ENCODE measurements at regions not wholly inside any gene's neighbourhood (a gene's known extent, or its start where the extent isn't known, plus 50 kb on each side); places are given as distances from the start of the nearest gene placed in this dataset.

DNA sequence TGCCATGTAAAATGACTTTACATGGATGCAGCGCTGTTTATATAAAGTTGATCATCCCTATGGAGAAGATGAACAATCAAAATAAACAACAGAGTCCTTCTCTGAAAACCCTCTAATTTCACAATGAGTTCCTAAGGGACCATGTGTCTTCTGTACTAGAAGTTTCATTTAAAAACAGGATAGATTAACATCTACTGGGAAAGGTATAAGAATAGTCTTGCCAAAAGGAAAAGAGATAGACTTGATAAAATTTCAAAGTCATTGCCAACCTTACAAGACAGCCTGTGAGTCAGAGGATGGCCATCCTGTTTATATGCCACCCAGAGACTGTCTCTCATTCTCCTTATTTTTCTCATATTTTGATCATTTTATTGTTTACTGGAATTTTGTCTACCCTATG lies 367.1 kb upstream of the PDE4D start:
- no peaks in the 10 kb centered on the region for H3K27me3 ChIP-seq (ENCODE audit: control insufficient read depth in 1 of 2, insufficient read depth in 2 of 2, low read length in 2 of 2)
- H3K9me3 ChIP-seq (ENCODE audit: control insufficient read depth in 1 of 2, low read length in 2 of 2), result no peaks in the 10 kb centered on the region
- H3K4me1 ChIP-seq (ENCODE audit: control insufficient read depth in 1 of 2, insufficient read depth in 2 of 2, low read length in 2 of 2), result no peaks in the 10 kb centered on the region
- H3K4me3 ChIP-seq (ENCODE audit: low read depth in 1 of 2, low read length in 2 of 2), result no peak overlapping the region
- no peak overlapping the region for H3K27ac ChIP-seq (ENCODE audit: low read depth, low read length)
- H3K36me3 ChIP-seq (ENCODE audit: control insufficient read depth in 1 of 2, insufficient read depth in 2 of 2, low read length in 2 of 2), result no peaks in the 10 kb centered on the region
- no peak overlapping the region for H3K9ac ChIP-seq (ENCODE audit: low read depth in 1 of 2, low read length in 2 of 2)

DNA sequence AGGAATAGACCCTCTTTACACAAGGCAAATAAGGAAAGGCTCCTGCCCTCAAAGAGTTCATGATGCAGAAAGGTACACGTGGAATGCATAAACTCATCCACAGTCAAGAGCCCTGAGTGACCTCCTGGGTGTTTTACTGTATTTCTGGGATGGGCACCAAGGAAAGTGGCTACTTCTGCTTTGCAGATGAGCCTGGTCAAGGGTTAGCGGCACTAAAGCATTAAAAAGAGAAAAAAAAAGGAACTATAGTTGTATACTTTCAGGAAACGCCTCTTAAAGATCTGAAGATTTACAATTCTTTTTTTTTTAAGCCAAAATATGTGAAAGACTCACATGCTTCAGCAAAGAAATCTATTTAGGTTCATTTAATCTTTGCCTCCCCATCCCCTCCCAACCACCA lies 366.2 kb upstream of the PDE4D start:
- no peaks in the 10 kb centered on the region for H3K9me3 ChIP-seq (ENCODE audit: control insufficient read depth in 1 of 2, low read length in 2 of 2)
- no peak overlapping the region for H3K27ac ChIP-seq (ENCODE audit: low read depth, low read length)
- H3K4me1 ChIP-seq (ENCODE audit: control insufficient read depth in 1 of 2, insufficient read depth in 2 of 2, low read length in 2 of 2), result no peaks in the 10 kb centered on the region
- no peak overlapping the region for H3K4me3 ChIP-seq (ENCODE audit: low read depth in 1 of 2, low read length in 2 of 2)
- no peak overlapping the region for H3K9ac ChIP-seq (ENCODE audit: low read depth in 1 of 2, low read length in 2 of 2)
- H3K27me3 ChIP-seq (ENCODE audit: control insufficient read depth in 1 of 2, insufficient read depth in 2 of 2, low read length in 2 of 2), result no peaks in the 10 kb centered on the region
- H3K36me3 ChIP-seq (ENCODE audit: control insufficient read depth in 1 of 2, insufficient read depth in 2 of 2, low read length in 2 of 2), result no peaks in the 10 kb centered on the region

DNA sequence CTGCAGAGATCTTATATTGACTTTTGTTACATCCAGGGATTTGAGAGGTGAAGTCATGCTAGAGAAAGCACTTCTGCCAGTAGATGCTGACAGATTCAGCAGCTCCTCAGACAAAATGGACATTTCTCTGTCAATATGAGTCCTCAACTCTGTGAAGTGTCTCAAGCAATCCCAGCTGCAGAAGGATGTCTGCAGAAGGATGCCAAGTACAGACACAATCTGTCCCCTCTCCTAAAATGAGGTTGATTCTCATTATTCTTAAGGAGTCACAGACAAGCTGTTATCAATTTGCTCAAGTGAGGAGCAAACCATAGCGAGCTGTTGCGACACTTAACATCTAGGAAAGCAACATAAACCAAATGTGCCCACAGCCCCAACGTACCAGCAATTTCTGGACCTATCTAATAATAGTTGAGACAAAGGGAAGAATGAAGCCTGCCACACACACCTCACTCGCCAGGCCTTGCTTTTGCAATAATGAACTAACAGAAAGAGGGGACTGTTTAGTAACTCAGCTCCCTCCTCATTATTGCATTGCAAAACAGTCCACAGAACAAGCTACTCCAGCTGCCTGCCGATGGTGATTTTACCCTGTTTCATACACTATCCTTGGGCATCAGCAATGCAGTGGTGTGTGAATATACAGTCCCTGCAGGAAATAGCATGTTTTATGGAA lies 364.2 kb upstream of the PDE4D start:
- H3K27ac ChIP-seq (ENCODE audit: low read depth, low read length), result no peak overlapping the region

DNA sequence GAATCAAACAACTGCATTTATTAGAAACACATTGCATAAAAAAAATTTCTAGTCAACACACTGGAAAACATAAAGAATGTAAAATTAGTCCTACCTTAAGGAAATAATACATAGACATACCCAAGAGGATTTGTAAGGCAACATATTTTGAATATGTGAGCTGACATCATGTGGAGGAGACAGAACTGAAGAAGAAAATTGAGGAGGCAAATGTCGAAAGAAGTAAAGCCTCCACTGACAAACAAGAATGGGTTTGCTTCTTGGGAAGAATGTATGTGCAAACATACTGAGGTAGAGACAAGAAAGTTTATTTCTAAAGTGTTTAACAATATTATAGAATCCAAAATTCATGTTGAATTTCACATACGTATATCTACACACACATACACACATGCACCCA lies 363.0 kb upstream of the PDE4D start:
- Histone ChIP-seq H3K9me3 (ENCODE audit: control insufficient read depth in 1 of 2, low read length in 2 of 2) (no peaks in the 10 kb centered on the region), H3K4me3 (ENCODE audit: low read depth in 1 of 2, low read length in 2 of 2) (no peak overlapping the region), H3K9ac (ENCODE audit: low read depth in 1 of 2, low read length in 2 of 2) (no peak overlapping the region), H3K36me3 (ENCODE audit: control insufficient read depth in 1 of 2, insufficient read depth in 2 of 2, low read length in 2 of 2) (no peaks in the 10 kb centered on the region), H3K4me1 (ENCODE audit: control insufficient read depth in 1 of 2, insufficient read depth in 2 of 2, low read length in 2 of 2) (no peaks in the 10 kb centered on the region), H3K27ac (ENCODE audit: low read depth, low read length) (no peak overlapping the region), H3K27me3 (ENCODE audit: control insufficient read depth in 1 of 2, insufficient read depth in 2 of 2, low read length in 2 of 2) (no peaks in the 10 kb centered on the region)

More for the DNA sequence above, 364.2 kb upstream of the PDE4D start:
- Histone ChIP-seq H3K4me1 (ENCODE audit: control insufficient read depth in 1 of 2, insufficient read depth in 2 of 2, low read length in 2 of 2) (no peaks in the 10 kb centered on the region), H3K9me3 (ENCODE audit: control insufficient read depth in 1 of 2, low read length in 2 of 2) (no peaks in the 10 kb centered on the region), H3K4me3 (ENCODE audit: low read depth in 1 of 2, low read length in 2 of 2) (no peak overlapping the region), H3K9ac (ENCODE audit: low read depth in 1 of 2, low read length in 2 of 2) (no peak overlapping the region), H3K36me3 (ENCODE audit: control insufficient read depth in 1 of 2, insufficient read depth in 2 of 2, low read length in 2 of 2) (no peaks in the 10 kb centered on the region), H3K27me3 (ENCODE audit: control insufficient read depth in 1 of 2, insufficient read depth in 2 of 2, low read length in 2 of 2) (no peaks in the 10 kb centered on the region)

DNA sequence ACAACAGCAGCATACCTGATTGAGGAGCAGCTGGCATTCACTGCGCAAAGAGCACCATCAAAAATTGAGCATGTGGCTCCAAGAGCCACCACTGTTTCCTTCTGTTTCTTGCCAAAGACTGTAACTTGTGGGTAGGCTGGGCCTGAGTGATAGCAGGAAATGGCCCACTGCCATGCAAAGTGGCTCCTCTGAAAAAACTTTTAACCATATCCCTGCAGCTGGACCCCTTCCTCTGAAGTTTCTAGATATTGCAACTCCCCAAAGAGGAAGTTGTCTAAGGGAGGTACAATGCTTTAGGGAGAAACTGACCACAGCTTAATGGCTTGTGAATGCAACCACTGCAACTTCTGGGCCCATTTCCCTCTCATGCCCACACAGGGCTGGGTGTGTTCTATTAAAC lies 355.4 kb upstream of the PDE4D start:
- Histone ChIP-seq H3K9ac (ENCODE audit: low read depth in 1 of 2, low read length in 2 of 2) (no peak overlapping the region), H3K27me3 (ENCODE audit: control insufficient read depth in 1 of 2, insufficient read depth in 2 of 2, low read length in 2 of 2) (no peaks in the 10 kb centered on the region), H3K27ac (ENCODE audit: low read depth, low read length) (no peak overlapping the region), H3K4me3 (ENCODE audit: low read depth in 1 of 2, low read length in 2 of 2) (no peak overlapping the region), H3K9me3 (ENCODE audit: control insufficient read depth in 1 of 2, low read length in 2 of 2) (no peaks in the 10 kb centered on the region), H3K4me1 (ENCODE audit: control insufficient read depth in 1 of 2, insufficient read depth in 2 of 2, low read length in 2 of 2) (no peaks in the 10 kb centered on the region), H3K36me3 (ENCODE audit: control insufficient read depth in 1 of 2, insufficient read depth in 2 of 2, low read length in 2 of 2) (no peaks in the 10 kb centered on the region)

DNA sequence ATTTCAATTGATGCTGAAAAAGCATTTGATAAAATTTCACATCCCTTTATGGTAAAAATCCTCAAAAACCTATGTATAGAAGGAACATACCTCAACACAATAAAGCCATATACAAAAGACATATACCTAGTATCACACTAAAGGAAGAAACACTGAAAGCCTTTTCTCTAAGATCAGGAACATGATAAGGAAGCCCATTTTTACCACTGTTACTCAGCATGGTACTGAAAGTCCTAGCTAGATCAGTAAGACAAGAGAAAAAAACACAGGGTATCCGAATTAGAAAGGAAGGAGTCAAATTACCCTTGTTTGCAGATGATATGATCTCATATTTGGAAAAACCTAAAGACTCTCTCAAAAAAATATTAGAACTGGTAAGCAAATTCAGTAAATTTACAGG lies 350.2 kb upstream of the PDE4D start:
- H3K4me3 ChIP-seq (ENCODE audit: low read depth in 1 of 2, low read length in 2 of 2), result no peak overlapping the region
- H3K36me3 ChIP-seq (ENCODE audit: control insufficient read depth in 1 of 2, insufficient read depth in 2 of 2, low read length in 2 of 2), result no peaks in the 10 kb centered on the region
- no peak overlapping the region for H3K9ac ChIP-seq (ENCODE audit: low read depth in 1 of 2, low read length in 2 of 2)
- peaks cover 0 to 7% of the 10 kb centered on the region in 2 donors for H3K9me3 ChIP-seq (ENCODE audit: control insufficient read depth in 1 of 2, low read length in 2 of 2)
- H3K27ac ChIP-seq (ENCODE audit: low read depth, low read length), result no peak overlapping the region
- no peaks in the 10 kb centered on the region for H3K27me3 ChIP-seq (ENCODE audit: control insufficient read depth in 1 of 2, insufficient read depth in 2 of 2, low read length in 2 of 2)
- no peaks in the 10 kb centered on the region for H3K4me1 ChIP-seq (ENCODE audit: control insufficient read depth in 1 of 2, insufficient read depth in 2 of 2, low read length in 2 of 2)

DNA sequence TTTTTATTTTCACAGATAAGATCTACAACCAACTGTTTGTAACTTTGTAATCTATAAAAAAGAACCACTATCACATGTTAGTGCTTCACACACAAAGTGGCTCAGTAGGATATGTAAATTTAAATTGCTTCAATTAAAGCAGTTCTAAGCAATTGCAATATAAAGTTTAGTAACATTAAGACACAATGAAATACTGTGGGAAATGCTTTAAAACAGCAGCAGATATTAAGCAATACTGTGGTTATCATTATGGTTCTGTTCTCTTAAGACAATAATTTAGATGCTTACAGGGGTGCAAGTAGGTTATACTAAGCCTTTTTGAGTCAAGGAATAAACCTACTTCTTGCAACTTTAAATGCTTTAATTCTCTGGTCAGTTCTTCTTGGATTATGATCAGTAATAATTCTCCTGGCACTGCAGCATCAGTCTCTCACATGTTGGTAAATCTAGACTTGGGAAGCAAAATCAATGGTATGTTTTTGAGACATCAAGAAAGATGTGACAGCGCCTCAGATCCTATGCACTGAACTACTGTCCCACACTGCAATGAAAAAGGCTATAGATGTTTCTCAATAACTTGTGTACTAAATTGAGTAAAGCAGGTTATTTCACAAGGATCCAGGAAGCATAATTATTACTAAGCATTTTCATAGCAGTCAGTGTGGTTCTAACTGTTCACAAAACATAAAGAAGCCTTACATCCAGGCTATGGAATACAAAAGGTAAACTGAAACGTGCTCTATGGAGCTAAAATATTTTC lies 338.7 kb upstream of the PDE4D start:
- Histone ChIP-seq H3K4me1 (ENCODE audit: control insufficient read depth in 1 of 2, insufficient read depth in 2 of 2, low read length in 2 of 2) (no peaks in the 10 kb centered on the region), H3K9ac (ENCODE audit: low read depth in 1 of 2, low read length in 2 of 2) (no peak overlapping the region), H3K4me3 (ENCODE audit: low read depth in 1 of 2, low read length in 2 of 2) (no peak overlapping the region), H3K9me3 (ENCODE audit: control insufficient read depth in 1 of 2, low read length in 2 of 2) (no peaks in the 10 kb centered on the region), H3K27me3 (ENCODE audit: control insufficient read depth in 1 of 2, insufficient read depth in 2 of 2, low read length in 2 of 2) (no peaks in the 10 kb centered on the region), H3K27ac (ENCODE audit: low read depth, low read length) (no peak overlapping the region), H3K36me3 (ENCODE audit: control insufficient read depth in 1 of 2, insufficient read depth in 2 of 2, low read length in 2 of 2) (no peaks in the 10 kb centered on the region)

DNA sequence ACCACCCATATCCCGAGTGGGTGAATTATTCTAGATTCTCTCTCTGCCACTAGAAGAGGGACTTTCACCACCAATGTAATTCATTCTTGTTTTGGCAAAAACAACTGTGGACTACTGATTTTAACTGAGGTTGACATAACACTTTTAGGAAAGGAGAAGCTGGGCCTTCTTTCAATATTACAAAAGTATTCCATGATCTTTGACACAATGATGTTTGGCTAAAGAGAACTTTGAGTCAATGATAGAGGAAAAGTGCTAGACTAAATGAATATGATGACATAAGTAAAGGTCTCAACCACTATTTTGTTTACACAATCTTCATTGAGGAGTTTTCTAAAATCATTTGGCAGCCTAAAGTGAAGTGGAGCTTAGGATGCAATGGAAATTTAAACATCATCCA lies 336.9 kb upstream of the PDE4D start:
- H3K27ac ChIP-seq (ENCODE audit: low read depth, low read length), result no peak overlapping the region
- H3K9me3 ChIP-seq (ENCODE audit: control insufficient read depth in 1 of 2, low read length in 2 of 2), result no peaks in the 10 kb centered on the region
- H3K4me3 ChIP-seq (ENCODE audit: low read depth in 1 of 2, low read length in 2 of 2), result no peak overlapping the region
- no peaks in the 10 kb centered on the region for H3K27me3 ChIP-seq (ENCODE audit: control insufficient read depth in 1 of 2, insufficient read depth in 2 of 2, low read length in 2 of 2)
- no peaks in the 10 kb centered on the region for H3K36me3 ChIP-seq (ENCODE audit: control insufficient read depth in 1 of 2, insufficient read depth in 2 of 2, low read length in 2 of 2)
- no peaks in the 10 kb centered on the region for H3K4me1 ChIP-seq (ENCODE audit: control insufficient read depth in 1 of 2, insufficient read depth in 2 of 2, low read length in 2 of 2)
- H3K9ac ChIP-seq (ENCODE audit: low read depth in 1 of 2, low read length in 2 of 2), result no peak overlapping the region

DNA sequence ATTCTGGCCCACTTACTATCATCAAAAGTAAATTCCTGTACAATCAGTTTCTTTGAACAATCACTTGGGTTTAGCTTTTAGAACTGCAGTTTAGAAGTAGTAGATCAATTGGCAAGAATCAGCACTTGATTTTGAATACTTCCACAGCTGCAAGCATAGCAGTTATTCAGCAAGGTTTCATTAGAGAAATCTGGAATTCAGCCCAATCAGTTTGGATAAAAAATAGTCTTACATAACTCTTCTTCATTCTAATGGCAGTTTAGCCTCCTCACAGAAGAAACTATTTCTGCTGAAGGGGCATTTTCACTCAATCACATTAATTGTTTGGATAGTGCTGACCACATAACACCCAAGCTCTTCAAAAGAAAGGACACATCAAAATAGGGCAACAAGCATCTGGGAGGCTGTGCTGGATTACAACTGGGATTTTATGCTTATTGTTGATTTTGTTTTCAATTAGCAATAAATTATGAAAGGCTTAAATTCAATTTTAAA lies 336.2 kb upstream of the PDE4D start:
- no peaks in the 10 kb centered on the region for H3K27me3 ChIP-seq (ENCODE audit: control insufficient read depth in 1 of 2, insufficient read depth in 2 of 2, low read length in 2 of 2)
- H3K4me1 ChIP-seq (ENCODE audit: control insufficient read depth in 1 of 2, insufficient read depth in 2 of 2, low read length in 2 of 2), result no peaks in the 10 kb centered on the region
- no peaks in the 10 kb centered on the region for H3K9me3 ChIP-seq (ENCODE audit: control insufficient read depth in 1 of 2, low read length in 2 of 2)
- H3K4me3 ChIP-seq (ENCODE audit: low read depth in 1 of 2, low read length in 2 of 2), result no peak overlapping the region
- no peaks in the 10 kb centered on the region for H3K36me3 ChIP-seq (ENCODE audit: control insufficient read depth in 1 of 2, insufficient read depth in 2 of 2, low read length in 2 of 2)
- no peak overlapping the region for H3K9ac ChIP-seq (ENCODE audit: low read depth in 1 of 2, low read length in 2 of 2)
- H3K27ac ChIP-seq (ENCODE audit: low read depth, low read length), result no peak overlapping the region

DNA sequence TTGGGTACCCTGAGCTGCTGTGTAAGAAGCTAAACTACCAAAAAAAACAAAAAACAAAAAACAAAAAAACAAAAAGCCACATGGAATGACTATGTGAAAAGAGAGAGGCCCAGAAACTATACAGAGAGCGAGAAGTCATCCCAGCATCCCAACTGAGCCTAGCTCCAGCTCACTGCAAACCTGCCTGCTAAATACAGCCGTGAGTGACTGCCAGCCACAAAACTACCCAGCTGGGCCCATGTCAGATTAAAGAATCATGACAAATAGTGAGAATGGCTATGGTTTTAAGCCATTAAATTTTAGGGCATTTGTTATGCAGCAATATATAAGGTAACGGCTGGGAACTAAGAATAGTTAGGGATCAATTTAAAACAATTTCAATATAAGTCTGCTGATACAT lies 335.1 kb upstream of the PDE4D start:
- H3K36me3 ChIP-seq (ENCODE audit: control insufficient read depth in 1 of 2, insufficient read depth in 2 of 2, low read length in 2 of 2), result no peaks in the 10 kb centered on the region
- no peak overlapping the region for H3K4me3 ChIP-seq (ENCODE audit: low read depth in 1 of 2, low read length in 2 of 2)
- no peaks in the 10 kb centered on the region for H3K9me3 ChIP-seq (ENCODE audit: control insufficient read depth in 1 of 2, low read length in 2 of 2)
- H3K27me3 ChIP-seq (ENCODE audit: control insufficient read depth in 1 of 2, insufficient read depth in 2 of 2, low read length in 2 of 2), result no peaks in the 10 kb centered on the region
- no peaks in the 10 kb centered on the region for H3K4me1 ChIP-seq (ENCODE audit: control insufficient read depth in 1 of 2, insufficient read depth in 2 of 2, low read length in 2 of 2)
- H3K9ac ChIP-seq (ENCODE audit: low read depth in 1 of 2, low read length in 2 of 2), result no peak overlapping the region
- no peak overlapping the region for H3K27ac ChIP-seq (ENCODE audit: low read depth, low read length)

All from duodenal mucosa (tissue), 2 donors.